Mucosa of descending colon (tissue), 3 donors: ENCODE measurements at regions not wholly inside any gene's neighbourhood (a gene's known extent, or its start where the extent isn't known, plus 50 kb on each side); places are given as distances from the start of the nearest gene placed in this dataset.

Experiments used
- ATAC-seq: fragments of 200-7000 bp; cut with Tn5 transposase; one replicate; pipeline ENCODE4 v1.9.1; 2020; ENCODE audit warnings: mild to moderate bottlenecking, moderate library complexity
- DNase-seq, 3 donors: peaks; one replicate each; pipeline ENCODE4 v3.0.0-alpha.2; 2020
- H3K36me3 ChIP-seq: fragments of 200-600 bp; one replicate; pipeline ENCODE4 v1.8.0; 2021; ENCODE audit warnings: low read depth, mild to moderate bottlenecking
- H3K4me1 ChIP-seq: fragments of 200-600 bp; one replicate; pipeline ENCODE4 v1.8.0; 2021; ENCODE audit warnings: low read depth, mild to moderate bottlenecking
- H3K4me3 ChIP-seq: fragments of 200-600 bp; one replicate; pipeline ENCODE4 v1.8.0; 2021; ENCODE audit warnings: mild to moderate bottlenecking
- H3K9me3 ChIP-seq: fragments of 200-600 bp; one replicate; pipeline ENCODE4 v1.8.0; 2021; ENCODE audit warnings: mild to moderate bottlenecking
- CTCF ChIP-seq: fragments of 200-600 bp; IDR thresholded peaks from one replicate; pipeline ENCODE4 v1.8.0; 2022; ENCODE audit warnings: antibody characterized with exemption, mild to moderate bottlenecking
- intact Hi-C, 2 donors: fragments of 100-400 bp; cut with DNase I in 1 of 2; cut with micrococcal nuclease in 1 of 2; formaldehyde crosslinking; loops; one replicate each; pipeline versions ENCODE4 v1.11.0 to v1.11.1; 2022; cut with DNase I, micrococcal nuclease
- donor health status: DM: no; HTN: no; CAD: no; lungs with moderate emphysema.
- donor health status: DM: no; HTN: no; CAD: no.
- donor health status: DM: no; HTN: yes; CAD: no.

GRCh38 chr7:67698354-67698753, 701.7 kb downstream of the TYW1 start:
- Histone ChIP-seq H3K4me1 (no peaks in the 10 kb centered on the region), H3K4me3 (no peak overlapping the region), H3K36me3 (no peaks in the 10 kb centered on the region), H3K9me3 (peaks cover 40% of the 10 kb centered on the region)
- ATAC-seq (no peak), DNase-seq (no peak)
- no peak for TF ChIP-seq CTCF
- intact Hi-C loops, result no loop called here

GRCh38 chr7:67705850-67706249, 709.2 kb downstream of the TYW1 start:
- intact Hi-C loops, result no loop called here
- Histone ChIP-seq H3K9me3 (peaks cover 50% of the 10 kb centered on the region), H3K4me1 (no peaks in the 10 kb centered on the region), H3K4me3 (no peak overlapping the region), H3K36me3 (no peaks in the 10 kb centered on the region)
- TF ChIP-seq CTCF, result no peak
- ATAC-seq (no peak), DNase-seq (no peak)

- no peak for TF ChIP-seq CTCF
- intact Hi-C loops, result no loop called here
These were observed 715.1 kb downstream of the TYW1 start for GRCh38 chr7:67711706-67712105.

GRCh38 chr7:67713451-67714056, 716.9 kb downstream of the TYW1 start:
- DNase-seq (no peak), ATAC-seq (no peak)
- no peak overlapping the region for H3K4me3 ChIP-seq
- TF ChIP-seq CTCF, result no peak
- no peaks in the 10 kb centered on the region for H3K4me1 ChIP-seq
- H3K9me3 ChIP-seq, result peaks cover 64% of the 10 kb centered on the region
- intact Hi-C loops, result no loop called here
- H3K36me3 ChIP-seq, result no peaks in the 10 kb centered on the region

More at GRCh38 chr7:67711706-67712105, 715.1 kb downstream of the TYW1 start:
- Histone ChIP-seq H3K4me3 (no peak overlapping the region), H3K36me3 (no peaks in the 10 kb centered on the region), H3K9me3 (peaks cover 59% of the 10 kb centered on the region), H3K4me1 (no peaks in the 10 kb centered on the region)
- ATAC-seq (no peak), DNase-seq (no peak)

GRCh38 chr7:67716729-67717128, 720.1 kb downstream of the TYW1 start:
- ATAC-seq, result no peak
- H3K36me3 ChIP-seq, result no peaks in the 10 kb centered on the region
- TF ChIP-seq CTCF, result no peak
- H3K9me3 ChIP-seq, result peaks cover 61% of the 10 kb centered on the region
- H3K4me3 ChIP-seq, result no peak overlapping the region
- no peak for DNase-seq
- intact Hi-C loops, result no loop called here
- H3K4me1 ChIP-seq, result no peaks in the 10 kb centered on the region

GRCh38 chr7:67723591-67723990, 727.0 kb downstream of the TYW1 start:
- TF ChIP-seq CTCF, result no peak
- ATAC-seq (no peak), DNase-seq (no peak)
- intact Hi-C loops, result no loop called here
- Histone ChIP-seq H3K4me1 (no peaks in the 10 kb centered on the region), H3K9me3 (peaks cover 41% of the 10 kb centered on the region), H3K36me3 (no peaks in the 10 kb centered on the region), H3K4me3 (no peak overlapping the region)
